ENCODE measurements at regions not wholly inside any gene's neighbourhood (a gene's known extent, or its start where the extent isn't known, plus 50 kb on each side); places are given as distances from the start of the nearest gene placed in this dataset.

DNA sequence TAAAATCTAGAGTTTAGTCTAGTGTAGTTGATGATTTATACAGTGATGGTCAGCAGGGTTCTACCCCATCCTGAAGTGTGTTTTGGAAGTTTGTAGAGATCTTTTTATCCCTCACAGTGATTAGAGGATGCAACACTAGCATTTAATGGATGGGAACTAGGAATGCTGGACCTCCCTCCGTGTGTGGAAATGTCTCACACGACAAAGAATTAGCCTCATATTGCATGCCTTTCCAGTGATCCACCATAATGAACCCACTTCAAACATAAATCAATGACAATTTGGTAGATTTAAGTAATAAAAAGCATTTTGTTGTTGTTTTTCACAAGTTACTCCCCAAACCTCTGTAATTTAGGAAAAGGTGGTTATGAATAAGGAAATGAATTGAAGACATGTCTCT, 82.5 kb upstream of the LMNB1 start:
- TF ChIP-seq EZH2 (IDR thresholded peaks at IDR 0.05; ENCODE audit: low read length, missing control alignments): no peak
- TF ChIP-seq, protein P1, sequence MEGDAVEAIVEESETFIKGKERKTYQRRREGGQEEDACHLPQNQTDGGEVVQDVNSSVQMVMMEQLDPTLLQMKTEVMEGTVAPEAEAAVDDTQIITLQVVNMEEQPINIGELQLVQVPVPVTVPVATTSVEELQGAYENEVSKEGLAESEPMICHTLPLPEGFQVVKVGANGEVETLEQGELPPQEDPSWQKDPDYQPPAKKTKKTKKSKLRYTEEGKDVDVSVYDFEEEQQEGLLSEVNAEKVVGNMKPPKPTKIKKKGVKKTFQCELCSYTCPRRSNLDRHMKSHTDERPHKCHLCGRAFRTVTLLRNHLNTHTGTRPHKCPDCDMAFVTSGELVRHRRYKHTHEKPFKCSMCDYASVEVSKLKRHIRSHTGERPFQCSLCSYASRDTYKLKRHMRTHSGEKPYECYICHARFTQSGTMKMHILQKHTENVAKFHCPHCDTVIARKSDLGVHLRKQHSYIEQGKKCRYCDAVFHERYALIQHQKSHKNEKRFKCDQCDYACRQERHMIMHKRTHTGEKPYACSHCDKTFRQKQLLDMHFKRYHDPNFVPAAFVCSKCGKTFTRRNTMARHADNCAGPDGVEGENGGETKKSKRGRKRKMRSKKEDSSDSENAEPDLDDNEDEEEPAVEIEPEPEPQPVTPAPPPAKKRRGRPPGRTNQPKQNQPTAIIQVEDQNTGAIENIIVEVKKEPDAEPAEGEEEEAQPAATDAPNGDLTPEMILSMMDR (conservative IDR thresholded peaks at IDR 0.05 in 1 of 2, IDR thresholded peaks at IDR 0.05 in 1 of 2; ENCODE audit: low read depth in 1 of 2, low read length in 2 of 2): no peak
- no peaks in the 10 kb centered on the region for H4K20me1 ChIP-seq (ENCODE audit: control insufficient read depth, extremely low read depth, insufficient read depth, low read length)
- peak in 1 of 2 donors; percentile 46 for DNase-seq (ENCODE audit: low read depth in 2 of 2)
- no peaks in the 10 kb centered on the region for H3K4me1 ChIP-seq (ENCODE audit: control insufficient read depth, extremely low read depth, insufficient read depth, low read length)
- no peak overlapping the region for H3K4me2 ChIP-seq (ENCODE audit: extremely low read depth, insufficient read depth, low read length)
- H2AFZ ChIP-seq (ENCODE audit: low read length): no peak overlapping the region
- no peaks in the 10 kb centered on the region for H3K79me2 ChIP-seq (ENCODE audit: control insufficient read depth, insufficient read depth, low read length)
- H3K9me3 ChIP-seq (ENCODE audit: control insufficient read depth, insufficient read depth, low read depth, low read length): no peaks in the 10 kb centered on the region
- H3K27me3 ChIP-seq (ENCODE audit: control insufficient read depth, insufficient read depth, low read length): no peaks in the 10 kb centered on the region
- no peaks in the 10 kb centered on the region for H3K36me3 ChIP-seq (ENCODE audit: control insufficient read depth, insufficient read depth, low read length)
- no peak overlapping the region for H3K4me3 ChIP-seq (replicated peaks in 1 of 4; ENCODE audit: control extremely low read depth in 1 of 4, insufficient read depth in 1 of 4, low read depth in 3 of 4, low read length in 4 of 4)
- H3K9ac ChIP-seq (ENCODE audit: insufficient read depth, low read length): no peak overlapping the region
- no peak overlapping the region for H3K27ac ChIP-seq (ENCODE audit: insufficient read depth, low read length)

DNA sequence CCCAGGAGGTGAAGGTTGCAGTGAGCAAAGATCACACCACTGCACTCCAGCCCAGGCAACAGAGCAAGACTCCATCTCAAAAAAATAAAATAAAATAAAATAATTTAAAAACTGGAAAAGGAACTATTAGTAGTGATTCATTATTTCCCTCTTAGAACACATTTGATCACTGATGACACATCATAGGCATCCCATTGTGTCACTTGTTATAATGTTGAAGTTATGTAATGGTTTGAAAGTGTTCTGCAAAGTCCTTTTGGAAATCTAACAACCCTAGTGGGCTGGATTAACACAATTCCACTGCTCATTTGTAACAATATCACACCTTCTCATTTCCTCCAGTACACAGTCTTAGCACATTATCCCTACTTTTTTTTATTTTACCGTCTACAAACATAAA, 81.8 kb upstream of the LMNB1 start:
- no peak for TF ChIP-seq EZH2 (IDR thresholded peaks at IDR 0.05; ENCODE audit: low read length, missing control alignments)
- TF ChIP-seq, protein P1 (conservative IDR thresholded peaks at IDR 0.05 in 1 of 2, IDR thresholded peaks at IDR 0.05 in 1 of 2; ENCODE audit: low read depth in 1 of 2, low read length in 2 of 2): no peak
- no peaks in the 10 kb centered on the region for H3K79me2 ChIP-seq (ENCODE audit: control insufficient read depth, insufficient read depth, low read length)
- DNase-seq (ENCODE audit: low read depth in 2 of 2): peak in 1 of 2 donors; percentile 17
- no peak overlapping the region for H3K4me2 ChIP-seq (ENCODE audit: extremely low read depth, insufficient read depth, low read length)
- H3K9me3 ChIP-seq (ENCODE audit: control insufficient read depth, insufficient read depth, low read depth, low read length): no peaks in the 10 kb centered on the region
- H3K36me3 ChIP-seq (ENCODE audit: control insufficient read depth, insufficient read depth, low read length): no peaks in the 10 kb centered on the region
- H3K9ac ChIP-seq (ENCODE audit: insufficient read depth, low read length): no peak overlapping the region
- no peak overlapping the region for H3K27ac ChIP-seq (ENCODE audit: insufficient read depth, low read length)
- H3K4me3 ChIP-seq (replicated peaks in 1 of 4; ENCODE audit: control extremely low read depth in 1 of 4, insufficient read depth in 1 of 4, low read depth in 3 of 4, low read length in 4 of 4): no peak overlapping the region
- H3K27me3 ChIP-seq (ENCODE audit: control insufficient read depth, insufficient read depth, low read length): no peaks in the 10 kb centered on the region
- no peak overlapping the region for H2AFZ ChIP-seq (ENCODE audit: low read length)
- H3K4me1 ChIP-seq (ENCODE audit: control insufficient read depth, extremely low read depth, insufficient read depth, low read length): no peaks in the 10 kb centered on the region
- no peaks in the 10 kb centered on the region for H4K20me1 ChIP-seq (ENCODE audit: control insufficient read depth, extremely low read depth, insufficient read depth, low read length)

DNA sequence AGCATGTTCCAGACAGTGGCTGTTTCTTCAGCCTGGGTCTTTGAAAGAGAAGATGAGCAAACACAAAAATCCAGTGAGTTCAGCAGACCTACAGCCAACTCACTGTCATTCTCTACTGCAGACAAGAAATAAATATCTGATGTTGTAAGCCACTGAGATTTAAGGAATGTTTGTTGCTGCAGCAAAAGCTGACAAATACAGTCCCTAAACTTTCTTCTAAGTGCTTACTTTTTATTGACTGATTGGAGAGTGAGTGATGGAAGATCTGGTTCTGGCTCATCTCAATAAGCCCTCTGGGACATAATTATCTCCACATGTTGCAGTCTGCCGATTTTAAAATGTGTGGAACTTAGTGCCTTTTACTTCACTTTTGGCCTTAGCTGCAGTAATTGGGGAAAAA, 69.9 kb upstream of the LMNB1 start:
- Histone ChIP-seq H3K36me3 (ENCODE audit: control insufficient read depth, insufficient read depth, low read length) (no peaks in the 10 kb centered on the region), H2AFZ (ENCODE audit: low read length) (no peak overlapping the region), H3K4me3 (replicated peaks in 1 of 4; ENCODE audit: control extremely low read depth in 1 of 4, insufficient read depth in 1 of 4, low read depth in 3 of 4, low read length in 4 of 4) (no peak overlapping the region), H4K20me1 (ENCODE audit: control insufficient read depth, extremely low read depth, insufficient read depth, low read length) (no peaks in the 10 kb centered on the region), H3K4me1 (ENCODE audit: control insufficient read depth, extremely low read depth, insufficient read depth, low read length) (no peaks in the 10 kb centered on the region), H3K27me3 (ENCODE audit: control insufficient read depth, insufficient read depth, low read length) (no peaks in the 10 kb centered on the region), H3K9me3 (ENCODE audit: control insufficient read depth, insufficient read depth, low read depth, low read length) (no peaks in the 10 kb centered on the region), H3K9ac (ENCODE audit: insufficient read depth, low read length) (no peak overlapping the region), H3K79me2 (ENCODE audit: control insufficient read depth, insufficient read depth, low read length) (no peaks in the 10 kb centered on the region), H3K27ac (ENCODE audit: insufficient read depth, low read length) (no peak overlapping the region), H3K4me2 (ENCODE audit: extremely low read depth, insufficient read depth, low read length) (no peak overlapping the region)
- no peak for DNase-seq (ENCODE audit: low read depth in 2 of 2)
- TF ChIP-seq, protein P1 (conservative IDR thresholded peaks at IDR 0.05 in 1 of 2, IDR thresholded peaks at IDR 0.05 in 1 of 2; ENCODE audit: low read depth in 1 of 2, low read length in 2 of 2): no peak
- TF ChIP-seq EZH2 (IDR thresholded peaks at IDR 0.05; ENCODE audit: low read length, missing control alignments): no peak

Data from fibroblast of lung (primary cell).